GM12878 (cell line): ENCODE measurements at regions not wholly inside any gene's neighbourhood (a gene's known extent, or its start where the extent isn't known, plus 50 kb on each side); places are given as distances from the start of the nearest gene placed in this dataset.

ENCODE experiments used
- ASH2L ChIP-seq: fragments of 300-600, 200-600 bp; sonication (generic); IDR thresholded peaks from 2 replicates; pipeline ENCODE4 v1.6.1; 2017; ENCODE audit warnings: low read depth, mild to moderate bottlenecking, borderline replicate concordance
- ATF7 ChIP-seq: fragments of 450-650 bp; IDR thresholded peaks from 2 replicates; pipeline ENCODE4 v1.6.1; 2016; ENCODE audit warnings: low read depth, mild to moderate bottlenecking
- BMI1 ChIP-seq: fragments of 450-650 bp; IDR thresholded peaks from 2 replicates; pipeline ENCODE4 v1.6.1; 2016; ENCODE audit warnings: mild to moderate bottlenecking, moderate library complexity, borderline replicate concordance
- CHD1 ChIP-seq: IDR thresholded peaks from 2 replicates; pipeline ENCODE4 v1.6.1; 2012; ENCODE audit warnings: low read depth, low read length, improper control_type of control experiment
- DPF2 ChIP-seq: fragments of 450-650 bp; IDR thresholded peaks from 2 replicates; pipeline ENCODE4 v1.6.1; 2017; ENCODE audit warnings: mild to moderate bottlenecking
- EED ChIP-seq: sonication (generic); IDR thresholded peaks from 2 replicates; pipeline ENCODE4 v1.6.1; 2016; ENCODE audit warnings: antibody characterized with exemption, low read depth
- ETV6 ChIP-seq, 2 experiments: fragments of 450-650 bp in 1 of 2; IDR thresholded peaks in 1 of 2; conservative IDR thresholded peaks in 1 of 2; 2 replicates each; pipeline ENCODE4 v1.6.1; 2014; ENCODE audit warnings: antibody characterized with exemption in 1 of 2, borderline replicate concordance in 1 of 2, low read depth in 1 of 2, mild to moderate bottlenecking in 1 of 2, moderate library complexity in 1 of 2
- JUND ChIP-seq: IDR thresholded peaks from 2 replicates; pipeline ENCODE4 v1.6.1; 2012; ENCODE audit warnings: low read depth, mild to moderate bottlenecking, low read length, improper control_type of control experiment, moderate library complexity
- KDM1A ChIP-seq: fragments of 200-600 bp; sonication (generic); IDR thresholded peaks from 2 replicates; pipeline ENCODE4 v1.6.1; 2016; ENCODE audit warnings: borderline replicate concordance
- NBN ChIP-seq: fragments of 450-650 bp; IDR thresholded peaks from 2 replicates; pipeline ENCODE4 v1.6.1; 2016
- NFIC ChIP-seq: IDR thresholded peaks from 2 replicates; pipeline ENCODE4 v1.6.1; 2012; ENCODE audit warnings: low read depth, mild to moderate bottlenecking, inconsistent platforms, low read length, moderate library complexity
- PML ChIP-seq: IDR thresholded peaks from 2 replicates; pipeline ENCODE4 v1.6.1; 2012; ENCODE audit warnings: low read length, inconsistent platforms
- POLR2A ChIP-seq: IDR thresholded peaks from 2 replicates; pipeline ENCODE4 v1.6.1; 2011; ENCODE audit warnings: low read depth, mild to moderate bottlenecking, low read length
- POU2F2 ChIP-seq: IDR thresholded peaks from 3 replicates; pipeline ENCODE4 v1.6.1; 2011; ENCODE audit warnings: low read depth, mild to moderate bottlenecking, low read length, borderline replicate concordance
- RB1 ChIP-seq: fragments of 450-650 bp; formaldehyde crosslinking; IDR thresholded peaks from 2 replicates; pipeline ENCODE4 v1.6.1; 2017; ENCODE audit warnings: mild to moderate bottlenecking, borderline replicate concordance
- RUNX3 ChIP-seq: IDR thresholded peaks from 2 replicates; pipeline ENCODE4 v1.6.1; 2012; ENCODE audit warnings: low read length, inconsistent platforms
- SIN3A ChIP-seq: IDR thresholded peaks from 2 replicates; pipeline ENCODE4 v1.6.1; 2012; ENCODE audit warnings: low read depth, low read length, improper control_type of control experiment
- SPI1 ChIP-seq: IDR thresholded peaks from 2 replicates; pipeline ENCODE4 v1.6.1; 2011; ENCODE audit warnings: low read depth, mild to moderate bottlenecking, low read length, moderate library complexity, borderline replicate concordance; ENCODE audit not compliant: insufficient read depth
- SUZ12 ChIP-seq: fragments of 200-600 bp; sonication (generic); IDR thresholded peaks from one replicate; pipeline ENCODE4 v1.6.1; 2018; ENCODE audit warnings: antibody characterized with exemption, mild to moderate bottlenecking; ENCODE audit not compliant: unreplicated experiment
- ZNF207 ChIP-seq: fragments of 450-650 bp; IDR thresholded peaks from 2 replicates; pipeline ENCODE4 v1.6.1; 2014; ENCODE audit warnings: antibody characterized with exemption, mild to moderate bottlenecking, borderline replicate concordance
- ZNF274 ChIP-seq: IDR thresholded peaks from one replicate; pipeline ENCODE4 v1.8.0; 2011; ENCODE audit not compliant: insufficient read length, insufficient read depth
- ZNF384 ChIP-seq: IDR thresholded peaks from 2 replicates; pipeline ENCODE4 v1.6.1; 2012; ENCODE audit warnings: low read depth, mild to moderate bottlenecking, low read length, improper control_type of control experiment, borderline replicate concordance

GRCh38 chr1:212186427-212187207 is 98.6 kb upstream of the PPP2R5A start (continued):
- TF ChIP-seq KDM1A (no peak), SPI1 (no peak), ZNF207 (peak; percentile 46; the same call in 1 of the 2 replicates), EED (peak; percentile 60; the same call in 1 of the 2 replicates), NFIC (0 out of 2 replicates have a peak, but pooled peaks have one; percentile 60), RB1 (peak; percentile 28; the same call in 1 of the 2 replicates), NBN (0 out of 2 replicates have a peak, but pooled peaks have one; percentile 52), JUND (no peak), SIN3A (no peak), POLR2A (0 out of 2 replicates have a peak, but pooled peaks have one; percentile 23), ZNF274 (no peak), CHD1 (no peak), RUNX3 (peak; percentile 46; the same call in 1 of the 2 replicates), DPF2 (peak; percentile 41; the same call in 1 of the 2 replicates), POU2F2 (0 out of 3 replicates have a peak, but pooled peaks have one; percentile 13), ASH2L (0 out of 2 replicates have a peak, but pooled peaks have one; percentile 48), ETV6 (conservative IDR thresholded peaks at IDR 0.05 in 1 of 2, IDR thresholded peaks at IDR 0.05 in 1 of 2; ENCODE audit: borderline replicate concordance in 1 of 2, low read depth in 1 of 2) (peak in 1 of 2 experiments; percentile 24; a peak in 1 of 4 replicates), ATF7 (peak; percentile 59; the same call in 1 of the 2 replicates), PML (peak; percentile 30; the same call in 1 of the 2 replicates), SUZ12 (no peak), BMI1 (no peak), ZNF384 (peak; percentile 77; the same call in 1 of the 2 replicates)
